PFSK-1 (cell line): ENCODE measurements at regions not wholly inside any gene's neighbourhood (a gene's known extent, or its start where the extent isn't known, plus 50 kb on each side); places are given as distances from the start of the nearest gene placed in this dataset.

Source experiments
- FOXP2 ChIP-seq: optimal IDR thresholded peaks from 2 replicates; pipeline ENCODE3; 2011; ENCODE audit warnings: borderline replicate concordance, control low read depth, inconsistent platforms; ENCODE audit not compliant: insufficient read depth; ENCODE audit errors: extremely low read length, extremely low read depth
- POLR2AphosphoS5 ChIP-seq: IDR thresholded peaks from 2 replicates; pipeline ENCODE4 v1.6.1; 2012; ENCODE audit warnings: low read depth, mild to moderate bottlenecking, control low read depth, low read length, moderate library complexity
- REST ChIP-seq, 2 experiments: IDR thresholded peaks; 2 replicates each; pipeline versions ENCODE4 v1.6.1 to v1.8.0; 2011 to 2012; ENCODE audit warnings: low read depth in 2 of 2, low read length in 2 of 2, control low read depth in 1 of 2, inconsistent platforms in 1 of 2, mild to moderate bottlenecking in 1 of 2, moderate library complexity in 1 of 2; ENCODE audit not compliant: insufficient read depth in 1 of 2
- SIN3A ChIP-seq: IDR thresholded peaks from 2 replicates; pipeline ENCODE4 v1.6.1; 2012; ENCODE audit warnings: mild to moderate bottlenecking, low read length, moderate library complexity, borderline replicate concordance; ENCODE audit not compliant: insufficient read depth
- TAF1 ChIP-seq: IDR thresholded peaks from 2 replicates; pipeline ENCODE4 v1.6.1; 2012; ENCODE audit warnings: low read length, control low read depth, borderline replicate concordance; ENCODE audit not compliant: insufficient read depth

- TF ChIP-seq POLR2AphosphoS5 (no peak), SIN3A (no peak), REST (IDR thresholded peaks at IDR 0.05; ENCODE audit: insufficient read depth in 1 of 2, low read depth in 2 of 2, low read length in 2 of 2) (no peak), TAF1 (no peak), FOXP2 (no peak)
Observed at GRCh38 chr2:181130686-181131085, 150.3 kb downstream of the UBE2E3 start.
